Left lobe of liver (tissue), 2 donors: ENCODE measurements at regions not wholly inside any gene's neighbourhood (a gene's known extent, or its start where the extent isn't known, plus 50 kb on each side); places are given as distances from the start of the nearest gene placed in this dataset.
"Not testable (repeated sequence)": the region's sequence is repeated elsewhere in the genome, so short reads cannot be mapped to it uniquely, and the experiment has no call there.

Experiments used
- ATAC-seq: fragments of 200-7000 bp; cut with Tn5 transposase; one replicate; pipeline ENCODE4 v1.9.1; 2020; ENCODE audit warnings: mild to moderate bottlenecking, moderate library complexity
- DNase-seq: peaks from one replicate; pipeline ENCODE4 v3.0.0-alpha.2; 2020; ENCODE audit warnings: low spot score
- donor health status: DM: no; HTN: no; CAD: no; lungs with moderate emphysema.
- donor health status: DM: no; HTN: yes; CAD: no.

GRCh38 chrX:47776292-47777006 lies 60.3 kb upstream of the ZNF81 start:
- no peak for DNase-seq
- no peak for ATAC-seq

GRCh38 chrX:47772764-47773163 lies 63.9 kb upstream of the ZNF81 start:
- ATAC-seq: no peak
- no peak for DNase-seq

DNA sequence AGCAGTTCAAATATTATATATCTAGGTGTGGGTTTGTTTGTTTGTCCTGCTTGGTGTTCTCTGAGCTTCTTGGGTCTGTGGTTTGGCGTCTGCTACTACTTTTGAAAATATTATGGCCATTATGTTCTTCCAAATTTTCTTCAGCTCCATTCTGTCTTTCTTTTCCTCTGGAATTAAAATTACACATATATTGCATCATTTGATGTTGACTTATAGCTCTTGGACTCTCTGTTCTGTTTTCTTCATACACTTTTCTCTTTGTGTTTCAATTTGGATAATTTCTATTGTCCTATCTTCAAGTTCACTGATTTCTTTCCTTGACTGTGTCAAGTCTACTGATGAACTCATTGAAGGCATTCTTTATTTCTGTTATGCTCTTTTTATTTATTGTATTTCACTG lies 65.2 kb upstream of the ZNF81 start:
- DNase-seq (no peak), ATAC-seq (no peak)

- not testable (repeated sequence) for ATAC-seq, DNase-seq
These were observed 73.9 kb upstream of the ZNF81 start for GRCh38 chrX:47762826-47763225.

DNA sequence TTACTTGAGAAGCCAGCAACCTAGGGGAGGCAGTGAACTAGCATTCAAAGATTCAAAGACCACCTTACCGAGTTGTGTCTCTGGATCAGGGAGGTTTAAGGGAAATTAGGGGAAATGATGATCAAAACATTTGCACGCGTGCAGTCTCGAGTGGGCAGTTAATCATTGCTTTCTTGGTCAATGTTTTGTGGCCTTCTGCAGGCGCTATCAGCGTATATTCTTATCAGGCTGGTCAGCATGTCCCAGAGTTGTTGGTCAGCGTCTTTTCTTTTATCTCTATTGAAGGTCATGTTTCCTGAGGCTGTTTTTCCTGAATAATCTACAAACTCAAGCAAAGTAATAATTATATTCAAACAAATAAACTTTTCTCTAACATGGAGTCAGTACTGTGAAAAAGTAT lies 84.0 kb upstream of the ZNF81 start:
- no peak for ATAC-seq
- DNase-seq: no peak

DNA sequence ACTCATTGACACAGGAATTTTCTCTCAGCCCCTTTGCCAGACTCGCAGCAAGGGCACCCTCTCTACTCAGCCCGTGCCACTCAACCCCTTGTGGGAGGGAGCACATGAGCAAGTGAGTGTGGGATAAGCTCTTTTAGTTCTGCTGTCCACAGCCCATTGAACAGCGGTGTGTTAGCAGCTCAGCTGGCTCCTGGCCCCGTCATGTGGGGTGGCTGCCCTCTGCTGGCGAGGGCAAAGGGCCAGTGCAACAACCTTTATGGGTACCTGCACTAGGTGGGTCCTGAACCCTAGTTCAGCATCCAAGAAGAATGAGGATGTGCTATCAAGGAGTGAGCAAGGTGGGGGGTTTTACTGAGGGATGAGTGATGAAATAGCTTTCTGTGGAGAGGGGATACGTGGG lies 85.0 kb upstream of the ZNF81 start:
- ATAC-seq: peak; percentile 90
- DNase-seq: peak; percentile 52

DNA sequence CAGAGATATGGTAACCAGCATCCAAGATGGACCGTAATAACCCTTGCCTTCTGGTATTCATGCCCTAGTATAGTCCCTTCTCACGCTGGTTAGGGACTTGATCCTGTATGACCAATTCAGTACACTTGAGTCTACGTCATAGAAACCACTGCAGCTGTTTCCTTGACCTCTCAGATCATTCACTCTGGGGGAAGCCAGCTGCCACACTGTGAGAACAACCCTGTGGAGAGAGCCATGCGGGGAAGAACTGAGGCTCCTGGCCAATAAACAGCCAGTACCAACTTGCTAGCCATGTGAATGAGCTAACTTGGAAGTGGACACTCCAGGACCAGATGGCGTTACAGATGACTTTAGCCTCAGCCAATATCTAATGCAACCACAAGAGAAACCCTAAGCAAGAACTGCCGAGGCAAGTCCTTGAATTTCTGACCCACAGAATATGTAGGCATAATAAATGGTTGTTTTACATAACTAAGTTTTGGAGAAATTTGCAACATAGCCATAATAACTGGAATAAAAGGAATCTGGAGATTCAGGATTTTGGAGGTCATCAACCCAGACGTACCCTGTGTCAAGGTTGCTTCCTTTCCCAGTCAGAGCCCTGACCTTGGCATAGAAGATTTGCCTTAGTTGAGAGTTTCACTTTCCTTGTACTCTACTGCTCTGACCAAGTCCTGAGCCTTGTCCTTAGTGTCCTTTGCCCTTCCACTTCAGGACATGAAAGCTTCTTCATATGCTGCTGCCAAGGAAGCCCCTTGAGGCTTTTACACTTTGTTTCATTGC lies 87.3 kb upstream of the ZNF81 start:
- DNase-seq (no peak), ATAC-seq (no peak)

GRCh38 chrX:47748576-47748975 lies 88.1 kb upstream of the ZNF81 start:
- no peak for DNase-seq
- no peak for ATAC-seq

DNA sequence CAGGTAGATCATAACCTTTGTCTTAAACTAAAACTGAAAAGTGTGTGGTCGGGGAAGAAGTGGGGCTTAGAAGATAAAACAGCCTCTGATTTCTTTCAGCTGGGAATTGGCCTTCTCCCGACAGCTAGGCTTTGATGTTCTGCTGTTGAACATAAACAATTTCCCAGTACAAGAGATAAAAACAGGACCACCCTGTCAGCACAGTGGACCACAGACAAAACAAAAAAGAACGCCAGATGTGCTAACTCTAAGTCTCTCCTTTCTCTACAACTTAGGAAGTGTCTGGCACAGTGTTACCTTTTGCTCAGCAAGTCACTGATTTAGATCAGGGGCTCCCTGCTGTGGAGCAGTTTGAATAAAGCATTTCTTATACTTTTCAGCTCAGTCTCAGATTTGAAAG lies 87.5 kb upstream of the UXT start:
- ATAC-seq (no peak), DNase-seq (no peak)

DNA sequence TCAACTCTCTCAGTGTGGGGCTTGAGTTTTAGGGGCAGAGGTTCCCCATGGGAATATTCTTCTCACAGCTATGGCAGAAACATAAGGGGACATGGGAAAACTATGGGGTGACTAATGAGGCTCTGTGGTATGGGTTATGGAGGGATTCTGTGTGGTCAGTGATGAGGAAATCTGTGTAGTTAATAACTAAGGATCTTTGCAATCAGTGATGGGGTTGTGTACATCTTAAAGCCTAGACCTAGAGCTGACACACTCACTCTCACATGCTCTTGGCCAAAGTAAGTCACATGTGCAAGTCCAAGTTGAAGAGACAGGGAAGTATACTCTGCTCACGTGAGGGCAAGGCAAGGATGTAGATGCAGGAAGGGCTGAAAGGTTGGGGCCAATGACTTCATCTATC lies 86.4 kb upstream of the UXT start:
- ATAC-seq (no peak), DNase-seq (no peak)

DNA sequence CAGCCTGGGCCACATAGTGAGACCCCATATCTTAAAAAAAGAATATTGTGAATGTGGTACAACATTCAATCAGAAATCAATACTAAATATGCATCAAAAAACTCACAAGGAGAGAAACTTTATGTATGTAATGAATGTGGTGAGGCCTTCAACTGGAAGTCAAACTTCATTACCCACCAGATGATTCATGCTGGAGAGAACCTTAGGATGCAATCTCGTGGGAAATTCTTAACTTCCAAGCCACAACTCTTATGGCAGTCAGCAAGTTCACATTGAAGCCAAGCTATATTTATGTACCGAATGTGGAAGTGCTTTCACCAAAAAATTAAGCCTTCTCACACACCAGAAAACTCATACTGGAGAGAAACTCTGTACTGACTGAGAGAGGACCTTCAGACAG lies 84.5 kb upstream of the UXT start:
- ATAC-seq (no peak), DNase-seq (no peak)

DNA sequence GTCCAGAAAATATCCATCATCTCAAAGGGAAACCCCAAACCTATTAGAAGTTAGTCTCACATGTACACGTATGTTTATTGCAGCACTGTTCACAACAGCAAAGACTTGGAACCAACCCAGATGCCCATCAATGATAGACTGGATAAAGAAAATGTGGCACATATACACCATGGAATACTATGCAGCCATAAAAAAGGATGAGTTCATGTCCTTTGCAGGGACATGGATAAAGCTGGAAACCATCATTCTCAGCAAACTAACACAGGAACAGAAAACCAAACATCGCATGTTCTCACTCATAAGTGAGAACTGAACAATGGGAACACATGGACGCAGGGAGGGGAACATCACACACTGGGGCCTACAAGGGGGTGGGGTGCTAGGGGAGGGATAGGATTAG lies 79.9 kb upstream of the UXT start:
- not testable (repeated sequence) for DNase-seq, ATAC-seq

GRCh38 chrX:47723689-47724088 lies 64.7 kb upstream of the UXT start:
- no peak for ATAC-seq
- no peak for DNase-seq

- ATAC-seq (no peak), DNase-seq (no peak)
These were observed 64.1 kb upstream of the UXT start for GRCh38 chrX:47723083-47723482.

DNA sequence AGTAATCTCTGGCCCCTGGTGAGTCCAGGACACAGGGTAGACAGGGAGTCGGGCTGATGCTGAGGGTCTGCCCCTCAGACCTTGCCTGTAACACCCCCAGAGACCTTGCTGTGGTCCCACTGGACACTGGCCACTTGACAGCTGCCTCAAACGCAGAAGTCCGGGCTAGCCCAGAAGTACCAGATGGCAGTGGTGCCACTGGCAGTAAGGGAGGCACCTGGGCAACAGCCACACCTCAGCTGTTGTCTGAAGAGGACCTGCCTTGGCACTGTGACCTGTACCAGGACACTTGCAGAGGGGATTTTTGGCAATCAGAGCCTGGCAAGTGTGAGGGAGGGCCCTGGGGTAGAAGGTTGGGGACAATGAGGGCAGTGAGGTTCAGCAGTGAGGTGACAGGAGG lies 63.3 kb upstream of the UXT start:
- DNase-seq (no peak), ATAC-seq (no peak)

GRCh38 chrX:47715078-47715477 lies 56.1 kb upstream of the UXT start:
- not testable (repeated sequence) for ATAC-seq, DNase-seq

DNA sequence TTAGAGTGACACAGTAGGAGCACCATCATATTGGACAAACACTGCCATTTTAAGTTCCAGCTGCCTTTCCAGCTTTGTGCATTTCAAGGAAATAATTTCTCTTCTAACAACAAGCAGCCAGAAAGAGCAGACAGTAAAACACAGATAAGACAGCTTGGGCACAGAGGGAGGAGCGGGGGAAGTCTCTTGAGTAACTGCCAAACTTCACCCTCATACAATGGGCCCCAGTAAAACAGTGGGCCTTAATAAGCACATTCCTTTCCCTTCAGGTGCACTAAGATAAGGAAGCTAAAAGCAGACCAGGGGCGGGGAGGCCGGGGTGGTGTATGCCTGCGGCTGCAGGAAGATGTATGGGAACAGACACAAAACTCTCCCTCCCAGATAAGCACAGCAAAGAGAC lies 53.7 kb upstream of the UXT start:
- not testable (repeated sequence) for ATAC-seq, DNase-seq

GRCh38 chrX:47710252-47710651 lies 51.3 kb upstream of the UXT start:
- no peak for ATAC-seq

More at GRCh38 chrX:47710252-47710651, 51.3 kb upstream of the UXT start:
- no peak for DNase-seq
